ELF-1 (cell line): ENCODE measurements at regions not wholly inside any gene's neighbourhood (a gene's known extent, or its start where the extent isn't known, plus 50 kb on each side); places are given as distances from the start of the nearest gene placed in this dataset.

Source experiments
- DNase-seq: peaks from one replicate; pipeline ENCODE4 v3.0.0-alpha.2; 2016; ENCODE audit warnings: low read depth, low spot score

GRCh38 chr3:21357241-21357640 is 393.8 kb downstream of the ZNF385D start:
- no peak for DNase-seq

GRCh38 chr3:21356402-21356801 is 394.6 kb downstream of the ZNF385D start:
- DNase-seq = no peak

- no peak for DNase-seq
These were observed 405.5 kb downstream of the ZNF385D start for GRCh38 chr3:21345382-21345976.

GRCh38 chr3:21331857-21332256 is 419.2 kb downstream of the ZNF385D start:
- no peak for DNase-seq

- DNase-seq = no peak
These were observed 419.7 kb downstream of the ZNF385D start for GRCh38 chr3:21331321-21331720.

- no peak for DNase-seq
These were observed 420.7 kb downstream of the ZNF385D start for GRCh38 chr3:21330293-21330692.

- DNase-seq = no peak
These were observed 422.2 kb downstream of the ZNF385D start for GRCh38 chr3:21328711-21329390.

- DNase-seq = no peak
These were observed 424.1 kb downstream of the ZNF385D start for GRCh38 chr3:21326704-21327475.

GRCh38 chr3:21314688-21315087 is 436.3 kb downstream of the ZNF385D start:
- DNase-seq = no peak

- no peak for DNase-seq
These were observed 440.1 kb downstream of the ZNF385D start for GRCh38 chr3:21310891-21311290.

- DNase-seq = no peak
These were observed 440.8 kb downstream of the ZNF385D start for GRCh38 chr3:21310161-21310560.

- DNase-seq = no peak
These were observed 453.7 kb downstream of the ZNF385D start for GRCh38 chr3:21297304-21297703.

- no peak for DNase-seq
These were observed 456.2 kb downstream of the ZNF385D start for GRCh38 chr3:21294768-21295167.

GRCh38 chr3:21292971-21293370 is 458.0 kb downstream of the ZNF385D start:
- no peak for DNase-seq

GRCh38 chr3:21290557-21290956 is 460.5 kb downstream of the ZNF385D start:
- DNase-seq = no peak

- DNase-seq = no peak
These were observed 476.9 kb downstream of the ZNF385D start for GRCh38 chr3:21274079-21274571.

- DNase-seq = no peak
These were observed 477.6 kb downstream of the ZNF385D start for GRCh38 chr3:21273259-21274025.

GRCh38 chr3:21271606-21272016 is 479.4 kb downstream of the ZNF385D start:
- DNase-seq = no peak

- DNase-seq = no peak
These were observed 481.1 kb downstream of the ZNF385D start for GRCh38 chr3:21269882-21270281.

GRCh38 chr3:21260507-21260906 is 490.5 kb downstream of the ZNF385D start:
- DNase-seq = no peak

GRCh38 chr3:21259896-21260295 is 491.1 kb downstream of the ZNF385D start:
- DNase-seq = no peak

- no peak for DNase-seq
These were observed 494.1 kb downstream of the ZNF385D start for GRCh38 chr3:21256932-21257331.
